ENCODE measurements at regions not wholly inside any gene's neighbourhood (a gene's known extent, or its start where the extent isn't known, plus 50 kb on each side); places are given as distances from the start of the nearest gene placed in this dataset.

DNA sequence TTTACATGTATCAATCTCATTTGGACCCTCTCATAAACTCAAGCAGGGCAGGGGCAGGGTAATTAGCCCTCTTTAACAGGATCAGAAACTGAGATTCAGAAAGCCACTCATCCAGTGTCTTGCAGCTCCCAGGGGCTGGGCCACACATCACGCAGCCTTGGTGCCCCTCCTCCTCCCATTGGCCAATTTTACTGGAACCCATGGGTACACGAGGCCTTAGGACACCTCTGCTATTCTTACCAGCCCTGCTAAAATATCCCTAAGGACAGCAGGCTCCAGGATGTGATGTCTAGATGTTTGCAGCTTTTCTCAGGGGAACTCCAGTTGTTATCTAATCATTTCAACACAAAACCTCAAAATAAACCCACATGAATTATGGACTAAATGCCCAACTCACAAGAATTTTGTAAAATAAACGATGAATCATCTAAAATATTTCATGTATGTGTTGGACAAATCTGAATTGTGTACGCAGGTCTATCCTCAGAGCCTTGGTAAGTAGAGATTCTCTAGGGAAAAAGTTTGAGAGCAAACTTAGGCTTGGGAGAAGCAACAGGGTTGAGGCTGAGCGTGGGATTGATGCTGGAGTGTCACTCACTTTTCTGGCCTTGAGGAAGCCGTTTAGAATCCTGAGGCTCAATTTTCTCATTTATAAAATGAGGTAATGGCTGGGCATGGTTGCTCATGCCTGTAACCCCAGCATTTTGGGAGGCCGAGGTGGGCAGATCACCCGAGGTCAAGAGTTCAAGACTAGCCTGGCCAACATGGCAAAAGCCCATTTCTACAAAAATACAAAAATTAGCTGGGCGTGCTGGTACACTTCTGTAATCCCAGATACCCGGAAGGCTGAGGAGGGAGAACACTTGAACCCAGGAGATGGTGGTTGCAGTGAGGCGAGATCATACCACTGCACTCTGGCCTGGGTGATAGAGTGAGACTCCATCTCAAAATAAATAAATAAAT, 69.7 kb upstream of the TNS3 start:
- Histone ChIP-seq H3K36me3 (no peaks in the 10 kb centered on the region), H3K4me1 (peaks cover 31% of the 10 kb centered on the region), H3K9me3 (no peaks in the 10 kb centered on the region), H3K27ac (no peak overlapping the region), H3K4me3 (no peak overlapping the region), H3K27me3 (ENCODE audit: low read depth) (no peaks in the 10 kb centered on the region)
- intact Hi-C loops (cut with DNase I), result no loop called here
- no peak for DNase-seq
- no peak for ATAC-seq
- TF ChIP-seq, protein P1, sequence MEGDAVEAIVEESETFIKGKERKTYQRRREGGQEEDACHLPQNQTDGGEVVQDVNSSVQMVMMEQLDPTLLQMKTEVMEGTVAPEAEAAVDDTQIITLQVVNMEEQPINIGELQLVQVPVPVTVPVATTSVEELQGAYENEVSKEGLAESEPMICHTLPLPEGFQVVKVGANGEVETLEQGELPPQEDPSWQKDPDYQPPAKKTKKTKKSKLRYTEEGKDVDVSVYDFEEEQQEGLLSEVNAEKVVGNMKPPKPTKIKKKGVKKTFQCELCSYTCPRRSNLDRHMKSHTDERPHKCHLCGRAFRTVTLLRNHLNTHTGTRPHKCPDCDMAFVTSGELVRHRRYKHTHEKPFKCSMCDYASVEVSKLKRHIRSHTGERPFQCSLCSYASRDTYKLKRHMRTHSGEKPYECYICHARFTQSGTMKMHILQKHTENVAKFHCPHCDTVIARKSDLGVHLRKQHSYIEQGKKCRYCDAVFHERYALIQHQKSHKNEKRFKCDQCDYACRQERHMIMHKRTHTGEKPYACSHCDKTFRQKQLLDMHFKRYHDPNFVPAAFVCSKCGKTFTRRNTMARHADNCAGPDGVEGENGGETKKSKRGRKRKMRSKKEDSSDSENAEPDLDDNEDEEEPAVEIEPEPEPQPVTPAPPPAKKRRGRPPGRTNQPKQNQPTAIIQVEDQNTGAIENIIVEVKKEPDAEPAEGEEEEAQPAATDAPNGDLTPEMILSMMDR (IDR thresholded peaks at IDR 0.05), result no peak

DNA sequence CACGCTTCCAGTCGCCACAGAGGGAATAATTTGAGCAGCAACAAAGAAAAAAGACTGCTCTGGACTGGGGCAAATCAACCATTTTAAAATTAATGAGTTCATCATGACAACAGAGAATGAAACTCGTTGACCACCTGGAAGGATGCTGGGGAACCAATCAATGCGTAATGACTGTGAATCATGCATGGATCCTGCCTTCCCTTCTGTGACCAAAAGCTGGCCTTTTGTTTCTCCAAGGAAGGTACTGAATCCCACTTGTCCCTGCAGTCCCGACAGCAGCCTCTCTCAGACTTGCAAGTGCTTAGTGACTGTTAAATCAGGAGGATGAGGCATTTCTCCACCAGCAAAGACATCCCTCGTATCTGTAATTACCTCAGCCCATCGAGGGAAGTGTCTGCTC, 68.0 kb upstream of the TNS3 start:
- intact Hi-C loops (cut with DNase I), result no loop called here
- ATAC-seq, result no peak
- no peaks in the 10 kb centered on the region for H3K9me3 ChIP-seq

GRCh38 chr7:47648275-47648925, 66.5 kb upstream of the TNS3 start:
- ATAC-seq, result no peak
- intact Hi-C loops (cut with DNase I), result no loop called here
- H3K27me3 ChIP-seq (ENCODE audit: low read depth), result no peaks in the 10 kb centered on the region
- DNase-seq, result no peak
- peaks cover 4% of the 10 kb centered on the region for H3K9me3 ChIP-seq
- H3K27ac ChIP-seq, result no peak overlapping the region
- no peak overlapping the region for H3K4me3 ChIP-seq
- peaks cover 20% of the 10 kb centered on the region for H3K4me1 ChIP-seq
- H3K36me3 ChIP-seq, result no peaks in the 10 kb centered on the region
- TF ChIP-seq, protein P1 (IDR thresholded peaks at IDR 0.05), result no peak

More for the DNA sequence above, 68.0 kb upstream of the TNS3 start:
- Histone ChIP-seq H3K27me3 (ENCODE audit: low read depth) (no peaks in the 10 kb centered on the region), H3K36me3 (no peaks in the 10 kb centered on the region), H3K4me1 (peaks cover 31% of the 10 kb centered on the region), H3K27ac (no peak overlapping the region), H3K4me3 (no peak overlapping the region)
- TF ChIP-seq, protein P1 (IDR thresholded peaks at IDR 0.05), result no peak
- no peak for DNase-seq

DNA sequence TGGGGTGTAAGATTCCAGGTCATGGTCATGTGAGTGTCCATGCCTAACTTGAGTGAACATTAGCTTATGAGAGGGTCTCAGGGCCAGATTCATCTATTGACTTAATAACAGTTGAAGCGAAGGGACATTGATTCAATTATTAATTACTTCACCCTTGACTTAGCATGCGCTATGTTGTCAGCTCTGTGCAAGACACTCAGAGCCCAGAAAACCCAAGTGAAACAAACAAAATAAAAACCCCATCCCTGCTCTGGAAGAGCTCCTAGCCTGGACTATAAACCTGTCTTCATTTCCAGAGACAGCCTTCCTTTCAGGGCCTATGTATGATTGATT, 66.0 kb upstream of the TNS3 start:
- no peak for ATAC-seq
- intact Hi-C loops (cut with DNase I), result no loop called here
- Histone ChIP-seq H3K36me3 (no peaks in the 10 kb centered on the region), H3K4me1 (peaks cover 20% of the 10 kb centered on the region), H3K27me3 (ENCODE audit: low read depth) (no peaks in the 10 kb centered on the region), H3K4me3 (no peak overlapping the region), H3K9me3 (peaks cover 4% of the 10 kb centered on the region), H3K27ac (no peak overlapping the region)
- DNase-seq, result no peak
- TF ChIP-seq, protein P1 (IDR thresholded peaks at IDR 0.05), result no peak

GRCh38 chr7:47647181-47647917, 65.4 kb upstream of the TNS3 start:
- Histone ChIP-seq H3K36me3 (no peaks in the 10 kb centered on the region), H3K27me3 (ENCODE audit: low read depth) (no peaks in the 10 kb centered on the region), H3K4me1 (peaks cover 20% of the 10 kb centered on the region), H3K27ac (no peak overlapping the region), H3K9me3 (peaks cover 4% of the 10 kb centered on the region), H3K4me3 (no peak overlapping the region)
- intact Hi-C loops (cut with DNase I), result no loop called here
- DNase-seq (no peak), ATAC-seq (peak in 1 of 2 donors; percentile 37)
- TF ChIP-seq, protein P1 (IDR thresholded peaks at IDR 0.05), result no peak
